GM12892 (cell line): ENCODE measurements at regions not wholly inside any gene's neighbourhood (a gene's known extent, or its start where the extent isn't known, plus 50 kb on each side); places are given as distances from the start of the nearest gene placed in this dataset.

ENCODE experiments used
- POLR2AphosphoS5 ChIP-seq: IDR thresholded peaks from 2 replicates; pipeline ENCODE4 v1.6.1; 2011; ENCODE audit warnings: low read depth, low read length, control low read depth
- TAF1 ChIP-seq: IDR thresholded peaks from 2 replicates; pipeline ENCODE4 v1.6.1; 2011; ENCODE audit warnings: low read depth, mild to moderate bottlenecking, control low read depth, low read length, borderline replicate concordance

GRCh38 chr5:92969191-92969780 is 611.7 kb downstream of the NR2F1-AS1 start:
- TF ChIP-seq TAF1 (no peak), POLR2AphosphoS5 (no peak)
